Stimulated activated CD8-positive, alpha-beta memory T cell treated with anti-CD3 and anti-CD28 coated beads, Interleukin-2, amount 100 ng/mL, for 48 hours (primary cell): ENCODE measurements at regions not wholly inside any gene's neighbourhood (a gene's known extent, or its start where the extent isn't known, plus 50 kb on each side); places are given as distances from the start of the nearest gene placed in this dataset.

Experiments
- DNase-seq, 2 donors: peaks; one replicate each; pipeline ENCODE4 v3.0.0-alpha.2; 2020; ENCODE audit warnings: low read depth in 2 of 2

GRCh38 chr1:4312024-4312423 is 342.4 kb upstream of the AJAP1 start:
- DNase-seq, result no peak

GRCh38 chr1:4315202-4315601 is 339.2 kb upstream of the AJAP1 start:
- no peak for DNase-seq

GRCh38 chr1:4317207-4317606 is 337.2 kb upstream of the AJAP1 start:
- no peak for DNase-seq

GRCh38 chr1:4318720-4319119 is 335.7 kb upstream of the AJAP1 start:
- DNase-seq, result no peak

GRCh38 chr1:4319496-4319895 is 334.9 kb upstream of the AJAP1 start:
- no peak for DNase-seq

- DNase-seq, result no peak
These were observed 331.5 kb upstream of the AJAP1 start for GRCh38 chr1:4322881-4323280.

GRCh38 chr1:4323309-4323708 is 331.1 kb upstream of the AJAP1 start:
- DNase-seq, result no peak

- DNase-seq, result no peak
These were observed 329.9 kb upstream of the AJAP1 start for GRCh38 chr1:4324525-4324924.

GRCh38 chr1:4327142-4327541 is 327.3 kb upstream of the AJAP1 start:
- no peak for DNase-seq

GRCh38 chr1:4328402-4329071 is 325.9 kb upstream of the AJAP1 start:
- no peak for DNase-seq

GRCh38 chr1:4330805-4331766 is 323.3 kb upstream of the AJAP1 start:
- DNase-seq, result no peak

- no peak for DNase-seq
These were observed 322.6 kb upstream of the AJAP1 start for GRCh38 chr1:4331767-4332163.

- DNase-seq, result no peak
These were observed 317.9 kb upstream of the AJAP1 start for GRCh38 chr1:4336507-4336906.

- no peak for DNase-seq
These were observed 313.0 kb upstream of the AJAP1 start for GRCh38 chr1:4341421-4341820.

- DNase-seq, result no peak
These were observed 310.2 kb upstream of the AJAP1 start for GRCh38 chr1:4344065-4344732.

- no peak for DNase-seq
These were observed 309.3 kb upstream of the AJAP1 start for GRCh38 chr1:4345094-4345493.

- DNase-seq, result no peak
These were observed 308.3 kb upstream of the AJAP1 start for GRCh38 chr1:4346131-4346530.

GRCh38 chr1:4351453-4351852 is 303.0 kb upstream of the AJAP1 start:
- no peak for DNase-seq

GRCh38 chr1:4353090-4353856 is 301.1 kb upstream of the AJAP1 start:
- DNase-seq, result no peak

- no peak for DNase-seq
These were observed 298.6 kb upstream of the AJAP1 start for GRCh38 chr1:4355839-4356238.

- no peak for DNase-seq
These were observed 291.9 kb upstream of the AJAP1 start for GRCh38 chr1:4362314-4363044.
